ENCODE measurements at regions not wholly inside any gene's neighbourhood (a gene's known extent, or its start where the extent isn't known, plus 50 kb on each side); places are given as distances from the start of the nearest gene placed in this dataset.

- H3K27me3 Mint-ChIP-seq: no peaks in the 10 kb centered on the region
- H3K4me3 Mint-ChIP-seq: no peak overlapping the region
- H3K27ac Mint-ChIP-seq: no peak overlapping the region
- DNase-seq: no peak
- peaks cover 8% of the 10 kb centered on the region for H3K9me3 Mint-ChIP-seq
- H3K4me1 Mint-ChIP-seq: no peaks in the 10 kb centered on the region
- H3K36me3 Mint-ChIP-seq: no peaks in the 10 kb centered on the region
- CTCF ChIA-PET: interaction anchor here (0.7 kb wide), 1 partner anchor 32 kb away, joined by 3 read pairs; no protein-coding TSS in a partner anchor
These were observed 636.9 kb downstream of the TLE4 start for GRCh38 chr9:80208696-80209095.

DNA sequence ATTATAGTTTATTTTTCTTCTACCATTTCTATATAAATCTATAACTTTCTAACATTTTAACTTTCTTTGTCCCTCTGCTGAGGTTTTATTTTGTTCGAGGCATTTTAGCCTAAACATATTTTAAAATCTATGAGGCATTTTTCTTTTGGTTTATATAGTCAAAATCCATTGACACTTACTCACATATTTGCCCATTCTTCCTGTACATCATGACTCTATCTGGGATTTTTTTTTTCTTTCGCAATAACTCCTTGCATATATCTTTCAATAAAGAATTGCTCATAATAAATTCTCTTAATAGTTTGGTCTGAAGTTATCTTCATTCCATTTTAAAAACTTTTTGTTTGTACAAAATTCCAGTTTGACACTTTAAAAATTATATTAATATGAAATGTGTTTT is 632.3 kb downstream of the TLE4 start:
- no peaks in the 10 kb centered on the region for H3K36me3 Mint-ChIP-seq
- CTCF ChIA-PET: no interaction called here
- no peak for DNase-seq
- no peaks in the 10 kb centered on the region for H3K4me1 Mint-ChIP-seq
- no peak overlapping the region for H3K27ac Mint-ChIP-seq
- H3K27me3 Mint-ChIP-seq: no peaks in the 10 kb centered on the region
- H3K4me3 Mint-ChIP-seq: no peak overlapping the region
- H3K9me3 Mint-ChIP-seq: no peaks in the 10 kb centered on the region

DNA sequence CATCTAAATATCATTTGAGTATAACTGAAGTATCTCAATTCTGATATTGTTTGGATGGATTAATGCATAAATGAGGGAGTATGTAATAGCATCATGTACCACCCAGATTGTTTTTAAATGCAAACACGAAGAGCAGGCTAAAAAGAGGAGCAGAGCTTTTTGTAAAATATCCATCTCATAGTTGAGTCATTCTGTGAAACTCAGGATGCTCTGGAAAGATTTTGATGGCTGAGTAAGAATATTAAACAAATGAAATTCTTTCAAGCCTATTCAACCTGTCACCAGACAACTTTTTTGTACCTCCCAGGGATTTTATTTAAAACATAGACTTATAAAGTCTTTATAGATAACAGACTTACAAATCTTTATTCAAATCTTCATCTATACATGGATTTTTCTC is 625.9 kb downstream of the TLE4 start:
- no peaks in the 10 kb centered on the region for H3K36me3 Mint-ChIP-seq
- H3K9me3 Mint-ChIP-seq: no peaks in the 10 kb centered on the region
- H3K4me3 Mint-ChIP-seq: no peak overlapping the region
- no peak overlapping the region for H3K27ac Mint-ChIP-seq
- H3K4me1 Mint-ChIP-seq: no peaks in the 10 kb centered on the region
- CTCF ChIA-PET: no interaction called here
- no peak for DNase-seq
- H3K27me3 Mint-ChIP-seq: no peaks in the 10 kb centered on the region

DNA sequence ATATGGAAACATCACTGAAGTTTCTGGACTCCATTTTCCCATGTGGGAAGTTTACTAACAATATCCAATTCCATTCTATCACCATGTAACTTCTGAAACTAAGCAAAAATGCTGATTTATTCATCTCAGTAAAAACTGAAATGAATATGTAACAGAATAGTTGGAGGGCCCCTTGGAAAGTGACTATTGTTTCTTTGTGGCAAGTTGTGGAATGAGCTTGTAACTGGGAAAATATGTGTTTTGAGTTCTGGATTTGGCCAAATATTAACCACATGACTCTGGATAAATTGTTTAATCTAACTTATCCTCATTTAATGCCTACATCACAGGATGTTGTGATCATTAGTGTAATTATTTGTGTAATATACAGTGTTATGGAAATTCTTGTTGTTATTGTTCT is 619.3 kb downstream of the TLE4 start:
- H3K27ac Mint-ChIP-seq: no peak overlapping the region

GRCh38 chr9:80188579-80188978 is 616.8 kb downstream of the TLE4 start:
- no peak for DNase-seq
- Mint-ChIP-seq H3K4me1 (no peaks in the 10 kb centered on the region), H3K27me3 (no peaks in the 10 kb centered on the region), H3K36me3 (no peaks in the 10 kb centered on the region), H3K4me3 (no peak overlapping the region), H3K9me3 (no peaks in the 10 kb centered on the region), H3K27ac (no peak overlapping the region)
- CTCF ChIA-PET: no interaction called here

More for the DNA sequence above, 619.3 kb downstream of the TLE4 start:
- Mint-ChIP-seq H3K36me3 (no peaks in the 10 kb centered on the region), H3K4me1 (no peaks in the 10 kb centered on the region), H3K4me3 (no peak overlapping the region), H3K9me3 (no peaks in the 10 kb centered on the region), H3K27me3 (no peaks in the 10 kb centered on the region)
- CTCF ChIA-PET: no interaction called here
- DNase-seq: no peak

GRCh38 chr9:80185112-80185738 is 613.5 kb downstream of the TLE4 start:
- H3K4me1 Mint-ChIP-seq: no peaks in the 10 kb centered on the region
- no peak overlapping the region for H3K27ac Mint-ChIP-seq

GRCh38 chr9:80177949-80178480 is 606.2 kb downstream of the TLE4 start:
- no peak overlapping the region for H3K27ac Mint-ChIP-seq
- H3K4me3 Mint-ChIP-seq: no peak overlapping the region
- CTCF ChIA-PET: no interaction called here
- H3K9me3 Mint-ChIP-seq: no peaks in the 10 kb centered on the region
- H3K36me3 Mint-ChIP-seq: no peaks in the 10 kb centered on the region
- no peaks in the 10 kb centered on the region for H3K4me1 Mint-ChIP-seq
- DNase-seq: no peak
- H3K27me3 Mint-ChIP-seq: no peaks in the 10 kb centered on the region

More at GRCh38 chr9:80185112-80185738, 613.5 kb downstream of the TLE4 start:
- Mint-ChIP-seq H3K9me3 (no peaks in the 10 kb centered on the region), H3K4me3 (no peak overlapping the region), H3K27me3 (no peaks in the 10 kb centered on the region), H3K36me3 (no peaks in the 10 kb centered on the region)
- CTCF ChIA-PET: interaction anchor here (1.2 kb wide), 1 partner anchor 9 kb away, joined by 4 read pairs; no protein-coding TSS in a partner anchor
- DNase-seq: no peak

DNA sequence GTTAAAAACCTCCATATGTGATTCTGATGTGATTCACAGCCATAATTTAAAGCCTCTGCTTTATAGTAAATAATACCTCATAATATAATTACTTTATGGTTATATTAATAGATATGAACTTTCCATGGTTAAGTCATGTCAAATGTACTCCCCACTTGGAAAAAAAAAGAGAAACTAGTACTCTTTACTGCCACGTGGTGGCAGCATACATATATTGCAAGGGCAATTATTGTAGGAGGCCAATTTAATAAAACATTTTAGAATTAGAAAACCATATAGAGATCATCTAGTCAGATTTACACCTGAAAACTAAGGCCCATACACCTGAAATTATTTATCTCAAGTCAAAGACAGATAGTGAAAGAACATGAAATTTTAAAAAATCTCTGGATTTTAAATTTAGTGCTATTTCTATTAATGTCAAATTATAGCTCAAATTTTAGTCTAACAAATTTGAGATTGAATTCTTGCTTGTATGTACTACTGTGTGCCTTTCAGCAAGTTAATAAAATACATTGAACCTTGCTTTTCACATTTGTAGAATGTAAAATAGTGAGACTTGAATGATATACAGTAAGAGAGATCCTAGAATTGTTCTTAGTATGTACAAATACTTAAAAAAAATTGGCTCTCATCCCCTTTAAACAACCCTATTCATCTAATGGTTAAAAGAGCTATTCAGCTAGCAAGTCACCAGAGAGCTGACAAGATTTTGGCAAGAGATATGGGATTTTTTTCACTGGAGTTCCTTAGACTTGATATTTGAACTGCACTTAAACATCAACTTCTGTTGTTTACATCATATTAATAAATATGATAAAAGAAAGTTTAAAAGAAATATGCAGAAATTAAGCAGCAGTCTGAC is 603.8 kb downstream of the TLE4 start:
- Mint-ChIP-seq H3K4me1 (no peaks in the 10 kb centered on the region), H3K4me3 (no peak overlapping the region), H3K36me3 (no peaks in the 10 kb centered on the region), H3K27ac (no peak overlapping the region), H3K9me3 (no peaks in the 10 kb centered on the region), H3K27me3 (no peaks in the 10 kb centered on the region)
- no peak for DNase-seq
- CTCF ChIA-PET: interaction anchor here (0.8 to 1.5 kb wide), 2 partner anchors 9 to 276 kb away, joined by 3 to 4 read pairs; no protein-coding TSS in a partner anchor

GRCh38 chr9:80163889-80164288 is 592.1 kb downstream of the TLE4 start:
- no peak for DNase-seq
- Mint-ChIP-seq H3K27ac (no peak overlapping the region), H3K9me3 (no peaks in the 10 kb centered on the region), H3K36me3 (no peaks in the 10 kb centered on the region), H3K4me1 (no peaks in the 10 kb centered on the region), H3K27me3 (no peaks in the 10 kb centered on the region), H3K4me3 (no peak overlapping the region)
- CTCF ChIA-PET: no interaction called here

DNA sequence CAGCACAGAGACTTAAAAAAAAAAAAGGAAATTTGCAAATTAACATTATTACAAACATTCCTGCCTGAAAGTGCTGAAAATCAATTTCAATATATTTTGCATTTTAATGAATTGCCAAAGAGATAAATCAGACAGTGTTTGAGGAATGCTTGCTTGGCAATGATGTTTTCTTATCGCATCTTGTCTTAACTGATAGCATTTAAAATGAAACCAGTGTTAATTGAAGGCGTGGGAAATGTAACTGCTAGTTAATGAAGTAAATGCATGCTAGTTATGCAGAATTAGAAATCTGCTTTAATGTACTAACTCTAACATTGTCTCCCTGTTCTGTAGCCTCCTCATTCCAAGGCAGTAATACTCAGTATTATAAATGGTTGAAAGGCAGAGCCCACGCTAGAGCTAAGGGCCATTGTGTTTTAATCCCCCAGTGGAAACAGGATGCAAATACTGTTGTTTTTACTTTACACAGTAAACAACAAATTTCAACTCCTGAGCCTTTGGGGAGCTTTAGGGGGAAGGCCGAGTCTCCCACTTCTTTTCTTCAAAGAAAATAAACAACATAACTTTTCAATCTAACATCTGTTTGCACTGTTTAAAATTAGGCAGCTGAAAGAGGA is 586.9 kb downstream of the TLE4 start:
- Mint-ChIP-seq H3K27ac (no peak overlapping the region), H3K36me3 (no peaks in the 10 kb centered on the region)
- no peak for DNase-seq

DNA sequence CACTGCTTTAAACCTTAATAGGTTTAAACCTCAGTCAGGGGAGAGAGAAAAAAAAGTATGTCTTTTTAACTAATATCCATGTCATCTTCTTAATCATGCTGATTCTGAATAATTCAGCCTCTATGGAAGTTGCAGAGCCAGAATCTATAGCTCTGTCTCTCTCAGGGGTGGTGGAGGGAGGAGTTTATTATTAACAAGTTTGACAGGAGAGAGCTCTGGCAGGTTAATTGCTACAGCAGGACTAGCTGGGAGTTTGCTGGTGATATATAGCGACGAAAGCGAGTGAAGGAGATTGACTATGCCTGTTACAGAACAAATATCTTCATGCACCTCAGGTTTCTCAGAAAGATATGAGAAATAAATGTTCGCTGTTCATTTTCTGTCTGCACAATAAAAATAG is 586.4 kb downstream of the TLE4 start:
- Mint-ChIP-seq H3K36me3 (no peaks in the 10 kb centered on the region), H3K4me1 (no peaks in the 10 kb centered on the region), H3K4me3 (no peak overlapping the region), H3K27ac (no peak overlapping the region), H3K27me3 (no peaks in the 10 kb centered on the region), H3K9me3 (no peaks in the 10 kb centered on the region)
- CTCF ChIA-PET: no interaction called here
- DNase-seq: no peak

More for the DNA sequence above, 586.9 kb downstream of the TLE4 start:
- no peak overlapping the region for H3K4me3 Mint-ChIP-seq
- CTCF ChIA-PET: no interaction called here
- no peaks in the 10 kb centered on the region for H3K4me1 Mint-ChIP-seq
- H3K9me3 Mint-ChIP-seq: no peaks in the 10 kb centered on the region
- no peaks in the 10 kb centered on the region for H3K27me3 Mint-ChIP-seq

GRCh38 chr9:80157561-80157983 is 585.8 kb downstream of the TLE4 start:
- Mint-ChIP-seq H3K4me1 (no peaks in the 10 kb centered on the region), H3K27me3 (no peaks in the 10 kb centered on the region)
- CTCF ChIA-PET: no interaction called here

GRCh38 chr9:80156756-80157472 is 585.1 kb downstream of the TLE4 start:
- H3K9me3 Mint-ChIP-seq: no peaks in the 10 kb centered on the region
- H3K4me3 Mint-ChIP-seq: no peak overlapping the region
- CTCF ChIA-PET: no interaction called here
- no peaks in the 10 kb centered on the region for H3K36me3 Mint-ChIP-seq
- H3K27ac Mint-ChIP-seq: no peak overlapping the region
- DNase-seq: no peak
- no peaks in the 10 kb centered on the region for H3K27me3 Mint-ChIP-seq
- no peaks in the 10 kb centered on the region for H3K4me1 Mint-ChIP-seq

More at GRCh38 chr9:80157561-80157983, 585.8 kb downstream of the TLE4 start:
- no peak overlapping the region for H3K27ac Mint-ChIP-seq
- no peak for DNase-seq
- H3K36me3 Mint-ChIP-seq: no peaks in the 10 kb centered on the region
- H3K9me3 Mint-ChIP-seq: no peaks in the 10 kb centered on the region
- H3K4me3 Mint-ChIP-seq: no peak overlapping the region

- CTCF ChIA-PET: no interaction called here
- no peaks in the 10 kb centered on the region for H3K27me3 Mint-ChIP-seq
- H3K27ac Mint-ChIP-seq: no peak overlapping the region
- no peaks in the 10 kb centered on the region for H3K9me3 Mint-ChIP-seq
- no peaks in the 10 kb centered on the region for H3K36me3 Mint-ChIP-seq
- H3K4me3 Mint-ChIP-seq: no peak overlapping the region
- no peaks in the 10 kb centered on the region for H3K4me1 Mint-ChIP-seq
- DNase-seq: no peak
These were observed 584.5 kb downstream of the TLE4 start for GRCh38 chr9:80156262-80156661.
